HepG2 (cell line): ENCODE measurements at regions not wholly inside any gene's neighbourhood (a gene's known extent, or its start where the extent isn't known, plus 50 kb on each side); places are given as distances from the start of the nearest gene placed in this dataset.

Source experiments
- DNMT3B ChIP-seq: conservative IDR thresholded peaks from 2 replicates; pipeline ENCODE4 v1.6.1; 2016; ENCODE audit warnings: missing biosample characterization, control low read depth
- EZH2 ChIP-seq: conservative IDR thresholded peaks from 2 replicates; pipeline ENCODE4 v1.6.1; 2012; ENCODE audit warnings: mild to moderate bottlenecking, low read depth, low read length, moderate library complexity
- KLF9 ChIP-seq: IDR thresholded peaks from 2 replicates; pipeline ENCODE4 v1.6.1; 2016; ENCODE audit warnings: low read depth
- NBN ChIP-seq: fragments of 450-650 bp; conservative IDR thresholded peaks from 2 replicates; pipeline ENCODE4 v1.6.1; 2017
- POLR2A ChIP-seq, 2 experiments: IDR thresholded peaks; 2 replicates each; pipeline ENCODE4 v1.6.1; 2011; ENCODE audit warnings: low read depth in 2 of 2, low read length in 2 of 2, mild to moderate bottlenecking in 1 of 2, moderate library complexity in 1 of 2; ENCODE audit not compliant: insufficient read depth in 1 of 2
- POLR2AphosphoS5 ChIP-seq: IDR thresholded peaks from 2 replicates; pipeline ENCODE4 v1.6.1; 2012; ENCODE audit warnings: low read depth, low read length
- PRDM4 ChIP-seq: sonication (generic); formaldehyde crosslinking; IDR thresholded peaks from 2 replicates; pipeline ENCODE4 v1.9.0; 2021; ENCODE audit warnings: missing genetic modification reagents, borderline replicate concordance
- RELA ChIP-seq: sonication (generic); formaldehyde crosslinking; IDR thresholded peaks from 2 replicates; pipeline ENCODE4 v1.4.0; 2020; ENCODE audit warnings: missing genetic modification reagents
- SKIL ChIP-seq: sonication (generic); formaldehyde crosslinking; IDR thresholded peaks from 2 replicates; pipeline ENCODE4 v1.8.0; 2022; ENCODE audit warnings: missing genetic modification reagents, mild to moderate bottlenecking, moderate library complexity, borderline replicate concordance
- SMC3 ChIP-seq: IDR thresholded peaks from 2 replicates; pipeline ENCODE4 v1.6.1; 2011; ENCODE audit warnings: low read length, improper control_type of control experiment
- STAG1 ChIP-seq: sonication (generic); formaldehyde crosslinking; IDR thresholded peaks from 2 replicates; pipeline ENCODE4 v1.4.0; 2020; ENCODE audit warnings: missing genetic modification reagents
- ZBTB43 ChIP-seq: sonication (generic); formaldehyde crosslinking; conservative IDR thresholded peaks from 2 replicates; pipeline ENCODE4 v1.4.0; 2020; ENCODE audit warnings: missing genetic modification reagents
- TF ChIP-seq, protein P1 (sequence below): sonication (generic); formaldehyde crosslinking; IDR thresholded peaks from 2 replicates; pipeline ENCODE4 v1.9.0; 2021; ENCODE audit warnings: missing genetic modification reagents, borderline replicate concordance
- TF ChIP-seq, protein P2 (sequence below): conservative IDR thresholded peaks from 2 replicates; pipeline ENCODE4 v1.6.1; 2018; ENCODE audit warnings: missing genetic modification reagents

- TF ChIP-seq PRDM4 (CRISPR knock-in tag) (no peak), EZH2 (no peak), SMC3 (no peak), STAG1 (CRISPR knock-in tag) (no peak), NBN (no peak), POLR2AphosphoS5 (no peak), DNMT3B (CRISPR knock-in tag) (no peak), POLR2A (IDR thresholded peaks at IDR 0.05; ENCODE audit: insufficient read depth in 1 of 2, low read depth in 2 of 2, low read length in 2 of 2) (no peak), SKIL (CRISPR knock-in tag) (no peak), ZBTB43 (CRISPR knock-in tag) (no peak), RELA (CRISPR knock-in tag) (no peak), KLF9 (no peak)
- TF ChIP-seq, protein P1, sequence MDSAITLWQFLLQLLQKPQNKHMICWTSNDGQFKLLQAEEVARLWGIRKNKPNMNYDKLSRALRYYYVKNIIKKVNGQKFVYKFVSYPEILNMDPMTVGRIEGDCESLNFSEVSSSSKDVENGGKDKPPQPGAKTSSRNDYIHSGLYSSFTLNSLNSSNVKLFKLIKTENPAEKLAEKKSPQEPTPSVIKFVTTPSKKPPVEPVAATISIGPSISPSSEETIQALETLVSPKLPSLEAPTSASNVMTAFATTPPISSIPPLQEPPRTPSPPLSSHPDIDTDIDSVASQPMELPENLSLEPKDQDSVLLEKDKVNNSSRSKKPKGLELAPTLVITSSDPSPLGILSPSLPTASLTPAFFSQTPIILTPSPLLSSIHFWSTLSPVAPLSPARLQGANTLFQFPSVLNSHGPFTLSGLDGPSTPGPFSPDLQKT (CRISPR knock-in tag), result no peak
- TF ChIP-seq, protein P2, sequence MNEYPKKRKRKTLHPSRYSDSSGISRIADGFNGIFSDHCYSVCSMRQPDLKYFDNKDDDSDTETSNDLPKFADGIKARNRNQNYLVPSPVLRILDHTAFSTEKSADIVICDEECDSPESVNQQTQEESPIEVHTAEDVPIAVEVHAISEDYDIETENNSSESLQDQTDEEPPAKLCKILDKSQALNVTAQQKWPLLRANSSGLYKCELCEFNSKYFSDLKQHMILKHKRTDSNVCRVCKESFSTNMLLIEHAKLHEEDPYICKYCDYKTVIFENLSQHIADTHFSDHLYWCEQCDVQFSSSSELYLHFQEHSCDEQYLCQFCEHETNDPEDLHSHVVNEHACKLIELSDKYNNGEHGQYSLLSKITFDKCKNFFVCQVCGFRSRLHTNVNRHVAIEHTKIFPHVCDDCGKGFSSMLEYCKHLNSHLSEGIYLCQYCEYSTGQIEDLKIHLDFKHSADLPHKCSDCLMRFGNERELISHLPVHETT (CRISPR knock-in tag), result no peak
Observed at GRCh38 chr5:3101561-3101960, 350.1 kb upstream of the IRX2 start.
